PC-9 (cell line): ENCODE measurements at regions not wholly inside any gene's neighbourhood (a gene's known extent, or its start where the extent isn't known, plus 50 kb on each side); places are given as distances from the start of the nearest gene placed in this dataset.

Experiments used
- BruUV-seq: library from RNA; stranded (reverse); fragments of 400-500 nt; replicated peaks from 2 replicates; lab custom pipeline; 2021; lab: Mats Ljungman, UMichigan
- CTCF ChIA-PET: fragments of 300-600 bp; sonication (Branson Sonifier 250); formaldehyde crosslinking; loops from one replicate; lab custom pipeline; 2022; ENCODE audit warnings: antibody characterized with exemption; lab: Charles Lee
- POLR2A ChIA-PET: fragments of 300-600 bp; sonication (Branson Sonifier 250); formaldehyde crosslinking; loops from one replicate; lab custom pipeline; 2022; ENCODE audit warnings: antibody characterized with exemption; ENCODE audit not compliant: unreplicated experiment; lab: Charles Lee
- DNase-seq, 2 experiments: peaks; one replicate each; pipeline versions ENCODE4 v3.0.0 to v3.0.0-alpha.2; 2015 to 2022; ENCODE audit warnings: mixed read lengths in 1 of 2
- H2AFZ ChIP-seq: fragments of 200-600 bp; sonication (generic); 2 replicates; pipeline ENCODE4 v1.8.1; 2017; ENCODE audit warnings: antibody characterized with exemption
- H3F3A ChIP-seq: fragments of 200-600 bp; sonication (generic); 2 replicates; pipeline ENCODE4 v1.8.1; 2017; ENCODE audit warnings: antibody characterized with exemption, mild to moderate bottlenecking, low read depth; ENCODE audit not compliant: insufficient read depth
- H3K27ac ChIP-seq: fragments of 200-600 bp; sonication (generic); 2 replicates; pipeline ENCODE4 v1.6.1; 2016; ENCODE audit warnings: mixed run types
- H3K27me3 ChIP-seq: fragments of 200-600 bp; sonication (generic); 2 replicates; pipeline ENCODE4 v1.6.1; 2016; ENCODE audit warnings: low read depth, mixed run types; ENCODE audit not compliant: insufficient read depth
- H3K36me3 ChIP-seq: fragments of 200-600 bp; sonication (generic); 2 replicates; pipeline ENCODE4 v1.6.1; 2016; ENCODE audit warnings: low read depth, mixed run types
- H3K4me1 ChIP-seq: fragments of 200-600 bp; sonication (generic); replicated peaks from 2 replicates; pipeline ENCODE4 v1.6.1; 2016; ENCODE audit warnings: mixed run types; ENCODE audit not compliant: insufficient read depth
- H3K4me2 ChIP-seq: fragments of 200-600 bp; sonication (generic); 2 replicates; pipeline ENCODE4 v1.6.1; 2017; ENCODE audit warnings: mixed run types
- H3K4me3 ChIP-seq: fragments of 200-600 bp; sonication (generic); 2 replicates; pipeline ENCODE4 v1.6.1; 2016; ENCODE audit warnings: mixed run types
- H3K79me2 ChIP-seq: fragments of 200-600 bp; sonication (generic); 2 replicates; pipeline ENCODE4 v1.6.1; 2017; ENCODE audit warnings: low read depth, mixed run types
- H3K9me2 ChIP-seq: fragments of 200-600 bp; sonication (generic); 2 replicates; pipeline ENCODE4 v1.8.1; 2017; ENCODE audit warnings: mild to moderate bottlenecking; ENCODE audit not compliant: insufficient read depth
- H3K9me3 ChIP-seq: fragments of 200-600 bp; sonication (generic); 2 replicates; pipeline ENCODE4 v1.8.1; 2016; ENCODE audit warnings: low read depth; ENCODE audit not compliant: insufficient read depth
- H4K20me1 ChIP-seq: fragments of 200-600 bp; sonication (generic); 2 replicates; pipeline ENCODE4 v1.8.1; 2017; ENCODE audit not compliant: insufficient read depth
- EZH2 ChIP-seq: fragments of 200-600 bp; sonication (generic); IDR thresholded peaks from 2 replicates; pipeline ENCODE4 v1.8.0; 2017; ENCODE audit warnings: antibody characterized with exemption, low read depth
- intact Hi-C: fragments of 100-400 bp; cut with micrococcal nuclease; formaldehyde crosslinking; loops from one replicate; pipeline ENCODE4 v1.10.0; 2022; ENCODE audit not compliant: unreplicated experiment
- TF ChIP-seq, protein P1 (sequence below): fragments of 200-600 bp; sonication (generic); conservative IDR thresholded peaks from 2 replicates; pipeline ENCODE4 v1.6.1; 2017; ENCODE audit warnings: mixed run types, antibody characterized with exemption, mild to moderate bottlenecking, moderate library complexity

DNA sequence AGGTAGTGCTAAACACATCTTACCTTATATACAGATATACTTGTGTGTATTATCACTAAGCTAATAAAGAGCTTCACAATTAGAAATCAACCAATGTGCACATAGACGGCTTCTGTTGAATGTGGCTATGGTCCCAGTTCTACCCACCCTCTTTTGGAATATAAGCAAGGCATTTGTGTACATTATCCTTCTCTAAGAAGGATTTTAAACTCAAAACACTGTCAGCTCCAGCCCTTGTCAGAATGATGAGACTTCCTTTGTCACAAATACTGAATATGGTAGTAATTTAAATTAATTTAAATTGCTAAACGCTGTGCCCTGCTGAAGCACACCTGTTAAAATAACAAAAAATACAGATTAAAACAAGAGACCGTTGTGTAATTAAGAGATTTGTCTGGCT, 107.9 kb upstream of the GRAMD2B start:
- H2AFZ ChIP-seq: no peak overlapping the region
- ChIA-PET POLR2A (no interaction called here), CTCF (no interaction called here)
- no peaks in the 10 kb centered on the region for H3K27me3 ChIP-seq
- no peaks in the 10 kb centered on the region for H3K9me2 ChIP-seq
- no peaks in the 10 kb centered on the region for H3K4me1 ChIP-seq
- no peaks in the 10 kb centered on the region for H3K9me3 ChIP-seq
- intact Hi-C loops: no loop called here
- no peak overlapping the region for H3K4me2 ChIP-seq
- no peaks in the 10 kb centered on the region for H3K79me2 ChIP-seq
- TF ChIP-seq, protein P1, sequence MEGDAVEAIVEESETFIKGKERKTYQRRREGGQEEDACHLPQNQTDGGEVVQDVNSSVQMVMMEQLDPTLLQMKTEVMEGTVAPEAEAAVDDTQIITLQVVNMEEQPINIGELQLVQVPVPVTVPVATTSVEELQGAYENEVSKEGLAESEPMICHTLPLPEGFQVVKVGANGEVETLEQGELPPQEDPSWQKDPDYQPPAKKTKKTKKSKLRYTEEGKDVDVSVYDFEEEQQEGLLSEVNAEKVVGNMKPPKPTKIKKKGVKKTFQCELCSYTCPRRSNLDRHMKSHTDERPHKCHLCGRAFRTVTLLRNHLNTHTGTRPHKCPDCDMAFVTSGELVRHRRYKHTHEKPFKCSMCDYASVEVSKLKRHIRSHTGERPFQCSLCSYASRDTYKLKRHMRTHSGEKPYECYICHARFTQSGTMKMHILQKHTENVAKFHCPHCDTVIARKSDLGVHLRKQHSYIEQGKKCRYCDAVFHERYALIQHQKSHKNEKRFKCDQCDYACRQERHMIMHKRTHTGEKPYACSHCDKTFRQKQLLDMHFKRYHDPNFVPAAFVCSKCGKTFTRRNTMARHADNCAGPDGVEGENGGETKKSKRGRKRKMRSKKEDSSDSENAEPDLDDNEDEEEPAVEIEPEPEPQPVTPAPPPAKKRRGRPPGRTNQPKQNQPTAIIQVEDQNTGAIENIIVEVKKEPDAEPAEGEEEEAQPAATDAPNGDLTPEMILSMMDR: no peak
- TF ChIP-seq EZH2: no peak
- BruUV-seq: no TSS peak
- no peaks in the 10 kb centered on the region for H4K20me1 ChIP-seq
- no peaks in the 10 kb centered on the region for H3F3A ChIP-seq
- DNase-seq: no peak
- H3K36me3 ChIP-seq: no peaks in the 10 kb centered on the region
- no peak overlapping the region for H3K4me3 ChIP-seq
- no peak overlapping the region for H3K27ac ChIP-seq

DNA sequence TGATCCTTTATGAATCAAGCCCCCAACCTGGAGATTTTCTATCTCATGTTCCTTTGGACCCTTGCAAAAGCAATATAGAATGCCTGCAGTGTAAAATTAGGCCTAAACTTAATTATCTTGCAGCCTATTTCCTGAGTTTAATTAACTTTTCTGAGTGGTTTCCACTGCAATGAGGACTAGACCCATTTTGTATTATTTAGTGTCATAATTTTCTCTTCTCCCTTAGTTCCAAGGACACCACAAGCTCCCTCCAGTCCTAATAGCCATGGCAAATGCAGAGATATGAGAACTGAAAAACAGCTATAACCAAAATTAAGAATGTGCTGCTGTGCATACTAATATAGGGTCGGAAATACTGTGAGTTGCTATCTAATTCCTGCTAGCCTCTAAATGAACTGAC, 90.9 kb upstream of the GRAMD2B start:
- H4K20me1 ChIP-seq: no peaks in the 10 kb centered on the region
- H3K27me3 ChIP-seq: no peaks in the 10 kb centered on the region
- H3K9me2 ChIP-seq: no peaks in the 10 kb centered on the region
- H3K36me3 ChIP-seq: no peaks in the 10 kb centered on the region
- H3F3A ChIP-seq: no peaks in the 10 kb centered on the region
- no peak overlapping the region for H3K4me2 ChIP-seq
- H3K9me3 ChIP-seq: no peaks in the 10 kb centered on the region
- CTCF ChIA-PET: no interaction called here
- H3K79me2 ChIP-seq: no peaks in the 10 kb centered on the region
- H3K4me3 ChIP-seq: no peak overlapping the region
- TF ChIP-seq, protein P1: no peak
- TF ChIP-seq EZH2: no peak
- POLR2A ChIA-PET: no interaction called here
- no peaks in the 10 kb centered on the region for H3K4me1 ChIP-seq
- BruUV-seq: no TSS peak
- no peak for DNase-seq
- H2AFZ ChIP-seq: no peak overlapping the region
- intact Hi-C loops: no loop called here
- H3K27ac ChIP-seq: no peak overlapping the region

DNA sequence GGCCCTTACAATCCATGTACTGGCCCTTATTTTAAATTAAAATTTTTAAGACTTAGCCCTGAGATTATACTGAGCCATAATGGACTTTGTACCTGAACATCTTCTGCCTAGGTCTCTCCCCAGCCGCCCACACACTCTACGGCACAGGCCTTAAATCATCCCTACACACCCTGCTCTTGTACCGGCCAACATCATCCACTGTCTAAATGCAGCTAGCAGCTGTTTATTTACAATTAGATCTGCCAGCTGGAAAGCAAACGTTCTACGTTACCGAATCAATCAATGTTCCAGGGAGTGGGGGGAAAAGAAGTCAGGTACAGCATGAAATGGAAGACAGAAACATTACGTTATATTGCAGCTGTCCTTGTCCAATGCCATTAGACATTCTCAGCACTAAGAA, 88.4 kb upstream of the GRAMD2B start:
- Histone ChIP-seq H2AFZ (no peak overlapping the region), H4K20me1 (no peaks in the 10 kb centered on the region), H3K79me2 (no peaks in the 10 kb centered on the region), H3K27ac (no peak overlapping the region), H3K27me3 (no peaks in the 10 kb centered on the region), H3F3A (no peaks in the 10 kb centered on the region), H3K9me2 (no peaks in the 10 kb centered on the region), H3K4me3 (no peak overlapping the region), H3K4me1 (no peaks in the 10 kb centered on the region), H3K9me3 (no peaks in the 10 kb centered on the region), H3K4me2 (no peak overlapping the region), H3K36me3 (no peaks in the 10 kb centered on the region)
- intact Hi-C loops: no loop called here
- no peak for TF ChIP-seq EZH2
- TF ChIP-seq, protein P1: no peak
- ChIA-PET CTCF (no interaction called here), POLR2A (no interaction called here)
- BruUV-seq: no TSS peak
- DNase-seq: no peak
